OCI-LY3 (cell line): ENCODE measurements at regions not wholly inside any gene's neighbourhood (a gene's known extent, or its start where the extent isn't known, plus 50 kb on each side); places are given as distances from the start of the nearest gene placed in this dataset.

Source experiments
- CTCF ChIP-seq: fragments of 200-600, 300-600 bp; sonication (generic); IDR thresholded peaks from 2 replicates; pipeline ENCODE4 v1.5.1; 2014; ENCODE audit warnings: antibody characterized with exemption, low read length, low read depth
- EZH2phosphoT487 ChIP-seq: fragments of 200-600 bp; shearing (Covaris generic); IDR thresholded peaks from 2 replicates; pipeline ENCODE4 v1.6.1; 2018; ENCODE audit warnings: antibody characterized with exemption, mixed run types, low read depth

- no peak for TF ChIP-seq CTCF
- TF ChIP-seq EZH2phosphoT487, result no peak
Observed at GRCh38 chr11:81989093-81989492, 744.6 kb downstream of the FAM181B start.
